ENCODE measurements at regions not wholly inside any gene's neighbourhood (a gene's known extent, or its start where the extent isn't known, plus 50 kb on each side); places are given as distances from the start of the nearest gene placed in this dataset.

DNA sequence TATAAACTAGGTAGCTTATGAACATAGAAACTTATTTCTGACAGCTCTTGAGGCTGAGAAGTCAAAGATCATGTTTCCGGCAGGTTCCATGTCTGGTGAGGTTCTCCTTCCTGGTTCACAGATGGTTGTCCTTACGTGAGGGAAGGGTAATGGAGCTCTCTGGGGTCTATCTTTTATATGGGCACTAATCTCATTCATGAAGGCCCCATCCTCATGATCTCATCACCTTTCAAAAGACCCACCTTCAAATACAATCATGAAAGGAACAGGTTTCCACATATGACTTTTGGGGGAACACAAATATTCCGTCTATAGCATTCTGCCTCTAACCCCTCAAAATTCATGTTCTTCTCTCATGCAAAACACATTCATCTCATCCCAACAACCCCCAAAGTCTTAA is 264.7 kb downstream of the PTTG2 start:
- Histone ChIP-seq H3K36me3 (no peaks in the 10 kb centered on the region), H3K27me3 (no peaks in the 10 kb centered on the region), H3K9me3 (no peaks in the 10 kb centered on the region), H3K4me1 (peaks cover 0 to 15% (median 0%) of the 10 kb centered on the region in 3 donors), H3K27ac (no peak overlapping the region), H3K4me3 (no peak overlapping the region)
- TF ChIP-seq CTCF (IDR thresholded peaks at IDR 0.05) (no peak), POLR2AphosphoS5 (IDR thresholded peaks at IDR 0.05) (no peak), POLR2A (IDR thresholded peaks at IDR 0.05) (no peak)
- no peak for ATAC-seq
- WGBS, 2 donors (ENCODE audit: low coverage in 1 of 2): 93 to 94% methylated on average over 3 of the region's 3 CpGs

GRCh38 chr4:38226170-38226569 is 266.0 kb downstream of the PTTG2 start:
- WGBS, 2 donors (ENCODE audit: low coverage in 1 of 2): 77 to 90% methylated on average over 2 of the region's 2 CpGs
- Histone ChIP-seq H3K27me3 (no peaks in the 10 kb centered on the region), H3K27ac (no peak overlapping the region), H3K4me3 (no peak overlapping the region), H3K9me3 (no peaks in the 10 kb centered on the region), H3K4me1 (peaks cover 0 to 15% (median 0%) of the 10 kb centered on the region in 3 donors), H3K36me3 (no peaks in the 10 kb centered on the region)
- ATAC-seq: no peak
- TF ChIP-seq EP300 (IDR thresholded peaks at IDR 0.05) (no peak), POLR2A (IDR thresholded peaks at IDR 0.05) (no peak), POLR2AphosphoS5 (IDR thresholded peaks at IDR 0.05) (no peak), CTCF (IDR thresholded peaks at IDR 0.05) (no peak)

- H3K27me3 ChIP-seq: no peaks in the 10 kb centered on the region
- 62 to 82% methylated on average over 7 to 9 of the region's 10 CpGs for whole genome bisulfite sequencing, 2 donors (ENCODE audit: low coverage in 1 of 2)
- no peaks in the 10 kb centered on the region for H3K36me3 ChIP-seq
- H3K27ac ChIP-seq: no peak overlapping the region
- H3K9me3 ChIP-seq: no peaks in the 10 kb centered on the region
- TF ChIP-seq POLR2A (IDR thresholded peaks at IDR 0.05): no peak
- no peak overlapping the region for H3K4me3 ChIP-seq
- peaks cover 0 to 5% (median 0%) of the 10 kb centered on the region in 3 donors for H3K4me1 ChIP-seq
- no peak for ATAC-seq
Observed at GRCh38 chr4:38230121-38230801, 270.1 kb downstream of the PTTG2 start.

DNA sequence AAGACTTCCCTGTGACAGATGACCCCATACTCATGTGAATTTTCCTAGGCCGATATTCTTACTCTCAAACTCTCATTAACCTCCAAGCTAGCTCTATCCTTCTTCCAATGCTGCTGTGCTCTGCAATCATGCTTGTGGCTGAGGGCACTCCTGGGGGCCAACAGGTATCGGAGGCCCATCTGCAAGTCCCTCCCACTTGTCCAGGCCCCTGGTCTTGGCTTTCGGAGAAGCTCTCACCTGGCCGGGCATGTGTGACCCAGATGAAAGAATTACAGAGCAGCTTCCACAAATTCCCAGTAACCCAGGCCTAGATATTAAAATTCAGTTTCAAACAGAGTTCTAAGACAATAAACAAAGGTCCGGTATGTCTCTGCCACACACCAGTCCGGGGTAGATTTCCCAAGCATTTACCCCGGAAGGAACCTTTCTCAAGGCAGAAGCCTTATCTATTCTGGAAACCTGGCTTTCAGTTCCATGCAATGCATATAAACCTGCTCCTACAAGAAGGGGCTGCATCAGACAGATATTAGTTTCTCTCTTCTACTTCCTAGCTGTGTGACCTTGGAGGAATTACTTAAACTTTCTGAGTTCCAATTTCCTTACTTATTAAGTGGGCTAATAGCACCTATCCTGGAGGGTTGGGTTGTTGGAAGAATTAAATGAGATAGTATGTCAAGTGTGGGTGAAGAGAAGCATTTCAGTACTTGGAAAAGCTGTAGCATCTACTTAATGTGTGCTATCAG is 270.8 kb downstream of the PTTG2 start:
- 74 to 86% methylated on average over 3 to 5 of the region's 7 CpGs for WGBS, 2 donors (ENCODE audit: low coverage in 1 of 2)
- Histone ChIP-seq H3K36me3 (no peaks in the 10 kb centered on the region), H3K9me3 (no peaks in the 10 kb centered on the region), H3K27me3 (no peaks in the 10 kb centered on the region), H3K4me3 (no peak overlapping the region), H3K27ac (no peak overlapping the region), H3K4me1 (peaks cover 0 to 11% (median 3%) of the 10 kb centered on the region in 3 donors)
- TF ChIP-seq EP300 (IDR thresholded peaks at IDR 0.05): no peak
- no peak for TF ChIP-seq POLR2AphosphoS5 (IDR thresholded peaks at IDR 0.05)
- TF ChIP-seq CTCF (IDR thresholded peaks at IDR 0.05): no peak
- no peak for TF ChIP-seq POLR2A (IDR thresholded peaks at IDR 0.05)
- ATAC-seq: no peak

GRCh38 chr4:38231626-38232025 is 271.4 kb downstream of the PTTG2 start:
- no peaks in the 10 kb centered on the region for H3K36me3 ChIP-seq
- H3K4me1 ChIP-seq: peaks cover 0 to 17% (median 3%) of the 10 kb centered on the region in 3 donors
- no peak overlapping the region for H3K27ac ChIP-seq
- no peaks in the 10 kb centered on the region for H3K9me3 ChIP-seq
- H3K4me3 ChIP-seq: no peak overlapping the region
- WGBS, 2 donors (ENCODE audit: low coverage in 1 of 2): 79 to 100% methylated on average over 2 to 4 of the region's 4 CpGs
- H3K27me3 ChIP-seq: no peaks in the 10 kb centered on the region
- no peak for TF ChIP-seq POLR2A (IDR thresholded peaks at IDR 0.05)
- TF ChIP-seq EP300 (IDR thresholded peaks at IDR 0.05): no peak
- no peak for TF ChIP-seq POLR2AphosphoS5 (IDR thresholded peaks at IDR 0.05)
- TF ChIP-seq CTCF (IDR thresholded peaks at IDR 0.05): no peak
- ATAC-seq: no peak

Measured in gastroesophageal sphincter (tissue), 4 donors.